Liver (tissue), 3 donors: ENCODE measurements at regions not wholly inside any gene's neighbourhood (a gene's known extent, or its start where the extent isn't known, plus 50 kb on each side); places are given as distances from the start of the nearest gene placed in this dataset.

Experiments
- CTCF ChIP-seq: fragments of 150-350 bp; IDR thresholded peaks from 2 replicates; pipeline ENCODE4 v1.5.1; 2017; ENCODE audit warnings: improper control_type of control experiment, low read depth, low read length; ENCODE audit not compliant: missing input control
- EGR1 ChIP-seq, 2 donors: IDR thresholded peaks; 2 replicates each; pipeline ENCODE4 v1.6.1; 2016 to 2018; ENCODE audit warnings: antibody characterized with exemption in 2 of 2, low read depth in 2 of 2
- MAX ChIP-seq: IDR thresholded peaks from 2 replicates; pipeline ENCODE4 v1.6.1; 2016; ENCODE audit warnings: antibody characterized with exemption
- RAD21 ChIP-seq, 2 donors: IDR thresholded peaks; 2 replicates each; pipeline ENCODE4 v1.6.1; 2016; ENCODE audit warnings: antibody characterized with exemption in 2 of 2, mild to moderate bottlenecking in 2 of 2
- REST ChIP-seq: IDR thresholded peaks from 2 replicates; pipeline ENCODE4 v1.6.1; 2016; ENCODE audit warnings: antibody characterized with exemption, mild to moderate bottlenecking
- RXRA ChIP-seq, 2 donors: IDR thresholded peaks; 2 replicates each; pipeline ENCODE4 v1.6.1; 2017 to 2018; ENCODE audit warnings: antibody characterized with exemption in 2 of 2, mild to moderate bottlenecking in 1 of 2
- SP1 ChIP-seq: IDR thresholded peaks from 2 replicates; pipeline ENCODE4 v1.6.1; 2018; ENCODE audit warnings: antibody characterized with exemption, mild to moderate bottlenecking
- TAF1 ChIP-seq: conservative IDR thresholded peaks from 2 replicates; pipeline ENCODE4 v1.6.1; 2016; ENCODE audit warnings: antibody characterized with exemption, mild to moderate bottlenecking
- YY1 ChIP-seq: IDR thresholded peaks from 2 replicates; pipeline ENCODE4 v1.6.1; 2016; ENCODE audit warnings: antibody characterized with exemption, mild to moderate bottlenecking
- ZBTB33 ChIP-seq: IDR thresholded peaks from 2 replicates; pipeline ENCODE4 v1.6.1; 2016; ENCODE audit warnings: antibody characterized with exemption
- donor health status: healthy.
- donor health status: healthy.

- TF ChIP-seq YY1: no peak
- no peak for TF ChIP-seq CTCF
- no peak for TF ChIP-seq TAF1
- no peak for TF ChIP-seq MAX
- TF ChIP-seq REST: no peak
- no peak for TF ChIP-seq EGR1 (IDR thresholded peaks at IDR 0.05; ENCODE audit: low read depth in 2 of 2)
- no peak for TF ChIP-seq RAD21 (IDR thresholded peaks at IDR 0.05)
- no peak for TF ChIP-seq SP1
- TF ChIP-seq ZBTB33: no peak
- no peak for TF ChIP-seq RXRA (IDR thresholded peaks at IDR 0.05)
Observed at GRCh38 chr21:14670409-14670808, 124.3 kb upstream of the SAMSN1 start.
